Endothelial cell of umbilical vein (primary cell): ENCODE measurements at regions not wholly inside any gene's neighbourhood (a gene's known extent, or its start where the extent isn't known, plus 50 kb on each side); places are given as distances from the start of the nearest gene placed in this dataset.

Experiments used
- BruUV-seq: library from RNA; stranded (reverse); fragments of 400-500 nt; replicated peaks from 2 replicates; lab custom pipeline; 2021; lab: Mats Ljungman, UMichigan
- CTCF ChIA-PET: fragments of 300-600, 350-600 bp; sonication (Branson Sonifier 250); formaldehyde crosslinking; loops from one replicate; lab custom pipeline; 2021; ENCODE audit warnings: antibody characterized with exemption, inconsistent platforms; lab: Charles Lee
- POLR2A ChIA-PET: fragments of 300-600, 350-600 bp; sonication (Branson Sonifier 250); formaldehyde crosslinking; loops from one replicate; lab custom pipeline; 2021; ENCODE audit warnings: antibody characterized with exemption, inconsistent platforms; lab: Charles Lee
- DNase-seq: peaks from one replicate; pipeline ENCODE4 v3.0.0-alpha.2; 2011; ENCODE audit warnings: low read depth, low spot score
- FAIRE-seq: peaks from 2 replicates; lab custom pipeline; 2011; peaks lifted over from hg19 to GRCh38; lab: Jason Lieb, UNC
- H2AFZ ChIP-seq: 2 replicates; pipeline ENCODE4 v1.6.0; 2012; ENCODE audit warnings: low read depth, low read length, control low read depth, inconsistent platforms
- H3K27ac ChIP-seq: 2 replicates; pipeline ENCODE4 v1.5.1; 2011; ENCODE audit warnings: low read depth, mild to moderate bottlenecking, control low read depth, low read length, moderate library complexity; ENCODE audit not compliant: insufficient read depth
- H3K27me3 ChIP-seq, 2 experiments: 2 replicates each; pipeline versions ENCODE4 v1.6.0 to v1.6.1; 2011; ENCODE audit warnings: low read length in 2 of 2, mixed read lengths in 1 of 2; ENCODE audit not compliant: control insufficient read depth in 2 of 2, insufficient read depth in 2 of 2
- H3K36me3 ChIP-seq, 2 experiments: 2 replicates in 1 of 2; 3 replicates in 1 of 2; pipeline ENCODE4 v1.5.1; 2011; ENCODE audit warnings: low read length in 2 of 2, mild to moderate bottlenecking in 1 of 2, moderate library complexity in 1 of 2; ENCODE audit not compliant: control insufficient read depth in 2 of 2, insufficient read depth in 2 of 2; ENCODE audit errors: extremely low read depth in 1 of 2
- H3K4me1 ChIP-seq: 3 replicates; pipeline ENCODE4 v1.5.1; 2011; ENCODE audit warnings: mild to moderate bottlenecking, low read length; ENCODE audit not compliant: control insufficient read depth, insufficient read depth; ENCODE audit errors: extremely low read depth
- H3K4me2 ChIP-seq: 2 replicates; pipeline ENCODE4 v1.6.1; 2011; ENCODE audit warnings: low read length, control low read depth, mixed read lengths; ENCODE audit not compliant: insufficient read depth
- H3K4me3 ChIP-seq, 3 experiments: fragments of 200-600 bp in 1 of 3; sonication (generic), shearing (Covaris generic) in 1 of 3; replicated peaks in 1 of 3; 2 replicates each; pipeline ENCODE4 v1.5.1; 2011 to 2016; ENCODE audit warnings: control low read depth in 3 of 3, low read length in 3 of 3, mild to moderate bottlenecking in 2 of 3, inconsistent platforms in 1 of 3, low read depth in 1 of 3, moderate library complexity in 1 of 3; ENCODE audit not compliant: insufficient read depth in 1 of 3
- H3K79me2 ChIP-seq: 2 replicates; pipeline ENCODE4 v1.6.0; 2012; ENCODE audit warnings: low read length, inconsistent platforms; ENCODE audit not compliant: control insufficient read depth, insufficient read depth
- H3K9ac ChIP-seq: replicated peaks from 2 replicates; pipeline ENCODE3; 2011; ENCODE audit warnings: low read length, control low read depth; ENCODE audit not compliant: insufficient read depth; ENCODE audit errors: extremely low read depth
- H3K9me1 ChIP-seq: replicated peaks from 3 replicates; pipeline ENCODE4 v1.6.0; 2011; ENCODE audit warnings: mild to moderate bottlenecking, low read length; ENCODE audit not compliant: control insufficient read depth, insufficient read depth; ENCODE audit errors: extremely low read depth
- H3K9me3 ChIP-seq: replicated peaks from 2 replicates; pipeline ENCODE4 v1.5.1; 2012; ENCODE audit warnings: low read length, inconsistent platforms; ENCODE audit not compliant: control insufficient read depth, insufficient read depth
- H4K20me1 ChIP-seq: replicated peaks from 2 replicates; pipeline ENCODE3; 2011; ENCODE audit warnings: mild to moderate bottlenecking, low read length; ENCODE audit not compliant: control insufficient read depth, insufficient read depth; ENCODE audit errors: extremely low read depth
- CTCF ChIP-seq, 2 donors: IDR thresholded peaks; 1 replicate in 1 of 2; 2 replicates in 1 of 2; pipeline ENCODE4 v1.5.1; 2011; ENCODE audit warnings: low read length in 2 of 2, mild to moderate bottlenecking in 2 of 2, moderate library complexity in 2 of 2, control low read depth in 1 of 2, inconsistent platforms in 1 of 2, low read depth in 1 of 2; ENCODE audit not compliant: insufficient read depth in 1 of 2; ENCODE audit errors: extremely low read depth in 1 of 2
- EZH2 ChIP-seq: IDR thresholded peaks from 2 replicates; pipeline ENCODE4 v1.6.1; 2012; ENCODE audit warnings: borderline replicate concordance, low read depth, mild to moderate bottlenecking, moderate library complexity, low read length, inconsistent platforms; ENCODE audit not compliant: severe bottlenecking
- FOS ChIP-seq: IDR thresholded peaks from 2 replicates; pipeline ENCODE4 v1.6.1; 2011; ENCODE audit warnings: mild to moderate bottlenecking, low read length, moderate library complexity, borderline replicate concordance; ENCODE audit not compliant: insufficient read depth
- GATA2 ChIP-seq: IDR thresholded peaks from 2 replicates; pipeline ENCODE4 v1.7.0; 2011; ENCODE audit warnings: low read depth, mild to moderate bottlenecking, moderate library complexity, mixed read lengths, low read length; ENCODE audit not compliant: insufficient read length, insufficient read depth
- JUN ChIP-seq: IDR thresholded peaks from 2 replicates; pipeline ENCODE4 v1.6.1; 2011; ENCODE audit warnings: borderline replicate concordance, low read depth; ENCODE audit not compliant: insufficient read length, insufficient read depth
- MAX ChIP-seq: IDR thresholded peaks from 2 replicates; pipeline ENCODE4 v1.6.1; 2011; ENCODE audit not compliant: insufficient read depth, insufficient read length
- MYC ChIP-seq: IDR thresholded peaks from one replicate; pipeline ENCODE4 v1.6.1; 2011; ENCODE audit warnings: mild to moderate bottlenecking, low read depth, low read length
- POLR2A ChIP-seq: IDR thresholded peaks from 2 replicates; pipeline ENCODE4 v1.6.1; 2012; ENCODE audit warnings: low read depth, mild to moderate bottlenecking, control low read depth, low read length
- POLR2AphosphoS5 ChIP-seq: IDR thresholded peaks from 2 replicates; pipeline ENCODE4 v1.6.1; 2012; ENCODE audit warnings: low read depth, mild to moderate bottlenecking, control low read depth, low read length, moderate library complexity; ENCODE audit not compliant: insufficient read depth
- dilution Hi-C: fragments of 300-500 bp; cut with MboI; formaldehyde crosslinking; loops from one replicate; pipeline ENCODE4 v1.15.0; 2019; ENCODE audit warnings: low sequenced_read_pairs; ENCODE audit not compliant: extremely low pct_ligation_motif_present
- intact Hi-C: fragments of 100-400 bp; cut with micrococcal nuclease; formaldehyde crosslinking; loops from one replicate; pipeline ENCODE4 v1.10.0; 2022

GRCh38 chr4:181613200-181613599 is 630.0 kb upstream of the TENM3 start:
- intact Hi-C loops (no loop called here), dilution Hi-C loops (no loop called here)
- H2AFZ ChIP-seq = no peak overlapping the region
- no peaks in the 10 kb centered on the region for H4K20me1 ChIP-seq
- ChIA-PET POLR2A (no interaction called here), CTCF (no interaction called here)
- no TSS peak for BruUV-seq
- no peaks in the 10 kb centered on the region for H3K27me3 ChIP-seq
- peaks cover 2% of the 10 kb centered on the region for H3K9me3 ChIP-seq
- no peaks in the 10 kb centered on the region for H3K9me1 ChIP-seq
- no peak overlapping the region for H3K9ac ChIP-seq
- no peaks in the 10 kb centered on the region for H3K36me3 ChIP-seq
- no peak for DNase-seq
- no peaks in the 10 kb centered on the region for H3K79me2 ChIP-seq
- H3K4me1 ChIP-seq = no peaks in the 10 kb centered on the region
- H3K27ac ChIP-seq = no peak overlapping the region
- FAIRE-seq = no peak
- H3K4me3 ChIP-seq = no peak overlapping the region
- TF ChIP-seq CTCF (IDR thresholded peaks at IDR 0.05; ENCODE audit: extremely low read depth in 1 of 2, insufficient read depth in 1 of 2, low read depth in 1 of 2, low read length in 2 of 2) = no peak
- no peak for TF ChIP-seq JUN
- TF ChIP-seq MYC = no peak
- no peak for TF ChIP-seq POLR2A
- no peak for TF ChIP-seq GATA2
- TF ChIP-seq FOS = no peak
- no peak for TF ChIP-seq POLR2AphosphoS5
- no peak for TF ChIP-seq MAX
- TF ChIP-seq EZH2 = no peak
- no peak overlapping the region for H3K4me2 ChIP-seq
